ENCODE measurements at regions not wholly inside any gene's neighbourhood (a gene's known extent, or its start where the extent isn't known, plus 50 kb on each side); places are given as distances from the start of the nearest gene placed in this dataset.

DNA sequence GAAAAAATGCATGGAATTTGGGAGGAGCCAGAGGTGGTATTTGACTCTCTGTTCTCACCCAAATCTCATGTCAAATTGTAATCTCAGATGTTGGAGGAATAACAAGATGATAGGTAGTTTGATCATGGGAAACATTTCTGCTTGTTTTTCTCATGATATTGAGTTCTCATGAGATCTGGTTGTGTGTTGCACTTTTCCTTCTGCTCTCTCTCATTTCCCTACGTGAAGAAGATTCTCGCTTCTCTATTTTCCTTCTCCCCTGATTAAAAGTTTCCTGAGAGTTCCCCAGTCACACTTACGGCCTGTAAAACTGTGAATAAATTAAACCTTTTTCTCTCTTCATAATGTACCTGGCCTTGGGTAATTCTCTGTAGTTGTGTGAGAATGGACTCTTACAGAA, 222.2 kb upstream of the RBMY1B start:
- TF ChIP-seq POLR2AphosphoS5 (IDR thresholded peaks at IDR 0.05): no peak
- TF ChIP-seq, protein P1, sequence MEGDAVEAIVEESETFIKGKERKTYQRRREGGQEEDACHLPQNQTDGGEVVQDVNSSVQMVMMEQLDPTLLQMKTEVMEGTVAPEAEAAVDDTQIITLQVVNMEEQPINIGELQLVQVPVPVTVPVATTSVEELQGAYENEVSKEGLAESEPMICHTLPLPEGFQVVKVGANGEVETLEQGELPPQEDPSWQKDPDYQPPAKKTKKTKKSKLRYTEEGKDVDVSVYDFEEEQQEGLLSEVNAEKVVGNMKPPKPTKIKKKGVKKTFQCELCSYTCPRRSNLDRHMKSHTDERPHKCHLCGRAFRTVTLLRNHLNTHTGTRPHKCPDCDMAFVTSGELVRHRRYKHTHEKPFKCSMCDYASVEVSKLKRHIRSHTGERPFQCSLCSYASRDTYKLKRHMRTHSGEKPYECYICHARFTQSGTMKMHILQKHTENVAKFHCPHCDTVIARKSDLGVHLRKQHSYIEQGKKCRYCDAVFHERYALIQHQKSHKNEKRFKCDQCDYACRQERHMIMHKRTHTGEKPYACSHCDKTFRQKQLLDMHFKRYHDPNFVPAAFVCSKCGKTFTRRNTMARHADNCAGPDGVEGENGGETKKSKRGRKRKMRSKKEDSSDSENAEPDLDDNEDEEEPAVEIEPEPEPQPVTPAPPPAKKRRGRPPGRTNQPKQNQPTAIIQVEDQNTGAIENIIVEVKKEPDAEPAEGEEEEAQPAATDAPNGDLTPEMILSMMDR (IDR thresholded peaks at IDR 0.05): no peak
- no peak for TF ChIP-seq POLR2A (IDR thresholded peaks at IDR 0.05)

All from prostate gland (tissue), 2 donors.